ENCODE measurements at regions not wholly inside any gene's neighbourhood (a gene's known extent, or its start where the extent isn't known, plus 50 kb on each side); places are given as distances from the start of the nearest gene placed in this dataset.

DNA sequence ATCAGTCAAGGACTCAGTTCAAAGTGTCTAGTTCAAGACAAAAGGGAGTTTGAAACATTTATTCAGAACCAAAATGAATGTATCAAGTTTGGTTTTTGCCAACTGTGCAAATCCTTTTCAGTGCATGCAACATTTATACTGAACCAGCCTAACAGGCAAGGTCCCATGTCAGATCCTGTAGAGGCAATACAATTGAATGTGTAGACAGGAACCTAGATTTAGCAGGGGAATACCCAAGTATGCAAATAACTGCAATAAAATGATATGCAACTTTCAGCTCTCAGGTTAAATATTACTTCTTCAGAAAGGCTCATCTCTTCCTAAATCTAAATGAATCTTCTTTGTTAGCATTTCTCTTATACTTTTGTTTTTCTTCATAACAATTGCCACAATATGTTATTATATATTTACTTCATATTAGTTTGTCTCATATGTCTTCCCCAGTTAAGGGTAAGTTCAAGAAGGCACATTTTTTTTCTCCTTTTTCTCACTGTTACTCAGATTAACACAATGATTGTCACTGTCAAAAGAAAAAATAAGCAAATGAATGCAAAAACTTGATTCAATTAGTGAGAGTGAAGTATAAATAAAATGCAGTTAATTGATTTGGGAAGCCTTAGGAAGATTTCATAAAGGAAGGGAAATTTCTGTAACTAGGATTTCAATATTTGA lies 163.9 kb upstream of the RASA1 start:
- no peak for TF ChIP-seq CTCF (conservative IDR thresholded peaks at IDR 0.05 in 1 of 2, IDR thresholded peaks at IDR 0.05 in 1 of 2; ENCODE audit: low read depth in 1 of 2, low read length in 2 of 2)
- TF ChIP-seq EZH2 (IDR thresholded peaks at IDR 0.05; ENCODE audit: low read length, missing control alignments): no peak
